ENCODE measurements at regions not wholly inside any gene's neighbourhood (a gene's known extent, or its start where the extent isn't known, plus 50 kb on each side); places are given as distances from the start of the nearest gene placed in this dataset.

DNA sequence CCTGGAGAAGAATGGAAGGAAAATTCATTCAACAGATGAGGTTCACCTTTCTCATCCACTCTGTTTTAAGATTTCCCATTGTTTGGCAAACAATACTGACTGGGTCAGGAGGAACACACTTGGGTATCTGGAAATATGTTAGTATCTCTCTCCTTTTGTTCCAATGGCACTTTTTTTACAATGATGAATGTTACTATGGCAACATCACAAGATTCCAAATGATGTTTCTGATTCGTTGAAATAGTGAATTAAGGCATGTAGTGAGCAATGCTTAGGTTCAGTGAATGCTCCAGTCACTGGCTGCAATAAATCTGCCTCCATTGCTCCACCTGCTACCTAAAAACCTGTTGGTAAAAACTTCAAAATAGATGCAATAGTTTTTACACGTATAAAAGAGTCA is 392.8 kb downstream of the DNAH5 start:
- Histone ChIP-seq H3K27me3 (replicated peaks in 1 of 2; ENCODE audit: control insufficient read depth in 2 of 2, extremely low read depth in 1 of 2, insufficient read depth in 2 of 2, low read length in 1 of 2) (no peaks in the 10 kb centered on the region), H3K9me3 (no peaks in the 10 kb centered on the region), H3K4me1 (ENCODE audit: control insufficient read depth in 1 of 2, extremely low read depth in 1 of 2, insufficient read depth in 2 of 2, low read length in 2 of 2) (no peaks in the 10 kb centered on the region), H3K36me3 (ENCODE audit: control insufficient read depth in 2 of 2, extremely low read depth in 1 of 2, insufficient read depth in 1 of 2, low read length in 1 of 2) (no peaks in the 10 kb centered on the region), H3K4me3 (ENCODE audit: control insufficient read depth in 1 of 2, extremely low read depth in 1 of 2, low read length in 1 of 2) (no peak overlapping the region), H3K27ac (ENCODE audit: low read length) (no peak overlapping the region)
- DNase-seq: no peak
- Mint-ChIP-seq H3K27me3 (no peaks in the 10 kb centered on the region), H3K9me3 (peaks cover 12 to 16% (median 15%) of the 10 kb centered on the region in 3 donors), H3K27ac (no peak overlapping the region), H3K4me3 (no peak overlapping the region), H3K36me3 (no peaks in the 10 kb centered on the region), H3K4me1 (no peaks in the 10 kb centered on the region)
- CTCF ChIA-PET: no interaction called here
- no peak for ATAC-seq (replicated peaks in 1 of 4)
- POLR2A ChIA-PET: no interaction called here
- no CpG with 5 or more reads among the region's 2 CpGs for WGBS (ENCODE audit: insufficient coverage)

DNA sequence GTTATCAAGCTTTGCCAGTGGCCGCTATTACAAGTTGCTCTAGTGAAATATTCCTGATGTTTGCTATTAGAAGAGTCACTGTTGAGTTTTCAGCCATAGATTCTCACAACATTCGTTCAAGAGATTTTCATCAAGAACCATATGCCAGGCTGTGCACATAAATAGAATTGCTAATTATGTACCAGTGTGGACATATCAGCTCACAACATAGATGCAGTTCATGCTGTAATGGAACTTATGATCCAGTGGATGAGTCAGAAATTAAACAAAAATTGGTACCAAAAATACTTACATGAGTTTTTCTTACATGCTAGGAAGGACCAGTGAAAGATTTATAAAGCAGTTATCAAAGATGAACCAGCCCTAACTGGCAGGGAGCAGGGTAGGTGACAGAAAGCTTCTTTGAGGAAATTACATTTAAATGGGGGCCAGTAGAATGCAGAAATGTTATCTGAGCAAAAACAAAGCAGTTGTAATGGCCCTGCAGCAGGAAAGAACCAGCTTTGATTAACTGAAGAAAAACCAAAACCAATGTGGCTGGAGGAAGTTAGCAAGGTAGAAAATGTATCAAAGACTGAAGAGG is 404.2 kb downstream of the DNAH5 start:
- Mint-ChIP-seq H3K27me3 (no peaks in the 10 kb centered on the region), H3K4me3 (no peak overlapping the region), H3K36me3 (no peaks in the 10 kb centered on the region), H3K27ac (no peak overlapping the region), H3K9me3 (peaks cover 9 to 19% (median 16%) of the 10 kb centered on the region in 3 donors), H3K4me1 (no peaks in the 10 kb centered on the region)
- H3K9me3 ChIP-seq: no peaks in the 10 kb centered on the region
- no CpG with 5 or more reads among the region's 2 CpGs for WGBS (ENCODE audit: insufficient coverage)
- ChIA-PET CTCF (no interaction called here), POLR2A (no interaction called here)
- ATAC-seq (replicated peaks in 1 of 4) (no peak), DNase-seq (no peak)
- no peak overlapping the region for H3K4me3 ChIP-seq (ENCODE audit: control insufficient read depth in 1 of 2, extremely low read depth in 1 of 2, low read length in 1 of 2)
- no peaks in the 10 kb centered on the region for H3K36me3 ChIP-seq (ENCODE audit: control insufficient read depth in 2 of 2, extremely low read depth in 1 of 2, insufficient read depth in 1 of 2, low read length in 1 of 2)
- H3K27ac ChIP-seq (ENCODE audit: low read length): no peak overlapping the region
- no peaks in the 10 kb centered on the region for H3K27me3 ChIP-seq (replicated peaks in 1 of 2; ENCODE audit: control insufficient read depth in 2 of 2, extremely low read depth in 1 of 2, insufficient read depth in 2 of 2, low read length in 1 of 2)
- H3K4me1 ChIP-seq (ENCODE audit: control insufficient read depth in 1 of 2, extremely low read depth in 1 of 2, insufficient read depth in 2 of 2, low read length in 2 of 2): no peaks in the 10 kb centered on the region

DNA sequence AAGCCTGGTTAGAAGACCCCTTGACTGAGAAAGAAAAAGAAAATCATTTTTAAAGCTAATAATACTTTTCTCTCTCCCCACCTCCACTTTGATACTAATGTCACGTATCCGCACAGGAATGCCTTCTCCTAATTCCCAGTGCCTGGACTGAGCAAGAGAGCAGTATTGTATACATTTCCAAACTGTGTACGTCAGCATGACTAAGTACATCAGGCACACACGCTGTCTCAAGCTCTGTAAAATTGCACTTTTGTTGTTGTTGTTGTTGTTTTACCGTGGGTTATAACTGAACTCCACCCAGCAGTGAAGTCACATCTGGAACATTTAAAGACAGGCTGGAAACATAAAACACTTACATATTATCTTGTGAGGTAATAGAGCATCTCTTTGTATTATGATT is 407.6 kb downstream of the DNAH5 start:
- H3K4me1 ChIP-seq (ENCODE audit: control insufficient read depth in 1 of 2, extremely low read depth in 1 of 2, insufficient read depth in 2 of 2, low read length in 2 of 2): no peaks in the 10 kb centered on the region
- Mint-ChIP-seq H3K4me1 (no peaks in the 10 kb centered on the region), H3K27me3 (no peaks in the 10 kb centered on the region), H3K4me3 (no peak overlapping the region), H3K9me3 (peaks cover 3 to 10% (median 3%) of the 10 kb centered on the region in 3 donors), H3K27ac (no peak overlapping the region), H3K36me3 (no peaks in the 10 kb centered on the region)
- no peak for ATAC-seq (replicated peaks in 1 of 4)
- no peak overlapping the region for H3K4me3 ChIP-seq (ENCODE audit: control insufficient read depth in 1 of 2, extremely low read depth in 1 of 2, low read length in 1 of 2)
- WGBS (ENCODE audit: insufficient coverage): no CpG with 5 or more reads among the region's 5 CpGs
- ChIA-PET POLR2A (no interaction called here), CTCF (interaction anchor here in 1 of 2 donors (0.6 kb wide), 1 partner anchor 13 kb away, joined by 3 read pairs; no protein-coding TSS in a partner anchor)
- no peak for DNase-seq
- no peaks in the 10 kb centered on the region for H3K36me3 ChIP-seq (ENCODE audit: control insufficient read depth in 2 of 2, extremely low read depth in 1 of 2, insufficient read depth in 1 of 2, low read length in 1 of 2)
- no peaks in the 10 kb centered on the region for H3K9me3 ChIP-seq
- H3K27ac ChIP-seq (ENCODE audit: low read length): no peak overlapping the region
- no peaks in the 10 kb centered on the region for H3K27me3 ChIP-seq (replicated peaks in 1 of 2; ENCODE audit: control insufficient read depth in 2 of 2, extremely low read depth in 1 of 2, insufficient read depth in 2 of 2, low read length in 1 of 2)

- 66% methylated on average over 2 of the region's 2 CpGs for WGBS (ENCODE audit: insufficient coverage)
- Histone ChIP-seq H3K27me3 (replicated peaks in 1 of 2; ENCODE audit: control insufficient read depth in 2 of 2, extremely low read depth in 1 of 2, insufficient read depth in 2 of 2, low read length in 1 of 2) (no peaks in the 10 kb centered on the region), H3K4me3 (ENCODE audit: control insufficient read depth in 1 of 2, extremely low read depth in 1 of 2, low read length in 1 of 2) (no peak overlapping the region), H3K4me1 (ENCODE audit: control insufficient read depth in 1 of 2, extremely low read depth in 1 of 2, insufficient read depth in 2 of 2, low read length in 2 of 2) (no peaks in the 10 kb centered on the region), H3K27ac (ENCODE audit: low read length) (no peak overlapping the region), H3K9me3 (no peaks in the 10 kb centered on the region), H3K36me3 (ENCODE audit: control insufficient read depth in 2 of 2, extremely low read depth in 1 of 2, insufficient read depth in 1 of 2, low read length in 1 of 2) (no peaks in the 10 kb centered on the region)
- ChIA-PET POLR2A (interaction anchor here in 1 of 2 donors (0.7 kb wide), 1 partner anchor 1964 kb away, joined by 3 read pairs; no protein-coding TSS in a partner anchor), CTCF (no interaction called here)
- H3K27ac Mint-ChIP-seq: no peak overlapping the region
- DNase-seq: no peak
- H3K9me3 Mint-ChIP-seq: peaks cover 3 to 9% (median 9%) of the 10 kb centered on the region in 3 donors
- no peaks in the 10 kb centered on the region for H3K36me3 Mint-ChIP-seq
- ATAC-seq (replicated peaks in 1 of 4): no peak
- no peak overlapping the region for H3K4me3 Mint-ChIP-seq
- no peaks in the 10 kb centered on the region for H3K4me1 Mint-ChIP-seq
- no peaks in the 10 kb centered on the region for H3K27me3 Mint-ChIP-seq
These were observed 410.7 kb downstream of the DNAH5 start for GRCh38 chr5:13533833-13534232.

- H3K4me1 ChIP-seq (ENCODE audit: control insufficient read depth in 1 of 2, extremely low read depth in 1 of 2, insufficient read depth in 2 of 2, low read length in 2 of 2): no peaks in the 10 kb centered on the region
- ATAC-seq (replicated peaks in 1 of 4) (no peak), DNase-seq (no peak)
- Mint-ChIP-seq H3K27ac (no peak overlapping the region), H3K36me3 (no peaks in the 10 kb centered on the region), H3K4me3 (no peak overlapping the region), H3K27me3 (no peaks in the 10 kb centered on the region), H3K4me1 (no peaks in the 10 kb centered on the region), H3K9me3 (peaks cover 2 to 15% (median 6%) of the 10 kb centered on the region in 3 donors)
- ChIA-PET POLR2A (no interaction called here), CTCF (no interaction called here)
- no peaks in the 10 kb centered on the region for H3K27me3 ChIP-seq (replicated peaks in 1 of 2; ENCODE audit: control insufficient read depth in 2 of 2, extremely low read depth in 1 of 2, insufficient read depth in 2 of 2, low read length in 1 of 2)
- no peak overlapping the region for H3K4me3 ChIP-seq (ENCODE audit: control insufficient read depth in 1 of 2, extremely low read depth in 1 of 2, low read length in 1 of 2)
- no peaks in the 10 kb centered on the region for H3K36me3 ChIP-seq (ENCODE audit: control insufficient read depth in 2 of 2, extremely low read depth in 1 of 2, insufficient read depth in 1 of 2, low read length in 1 of 2)
- WGBS (ENCODE audit: insufficient coverage): no CpG with 5 or more reads among the region's 1 CpG
- H3K9me3 ChIP-seq: no peaks in the 10 kb centered on the region
- no peak overlapping the region for H3K27ac ChIP-seq (ENCODE audit: low read length)
These were observed 415.2 kb downstream of the DNAH5 start for GRCh38 chr5:13529300-13529699.

- Histone ChIP-seq H3K4me3 (ENCODE audit: control insufficient read depth in 1 of 2, extremely low read depth in 1 of 2, low read length in 1 of 2) (no peak overlapping the region), H3K27ac (ENCODE audit: low read length) (no peak overlapping the region), H3K9me3 (no peaks in the 10 kb centered on the region), H3K4me1 (ENCODE audit: control insufficient read depth in 1 of 2, extremely low read depth in 1 of 2, insufficient read depth in 2 of 2, low read length in 2 of 2) (no peaks in the 10 kb centered on the region), H3K36me3 (ENCODE audit: control insufficient read depth in 2 of 2, extremely low read depth in 1 of 2, insufficient read depth in 1 of 2, low read length in 1 of 2) (no peaks in the 10 kb centered on the region), H3K27me3 (replicated peaks in 1 of 2; ENCODE audit: control insufficient read depth in 2 of 2, extremely low read depth in 1 of 2, insufficient read depth in 2 of 2, low read length in 1 of 2) (no peaks in the 10 kb centered on the region)
- DNase-seq: no peak
- no peaks in the 10 kb centered on the region for H3K27me3 Mint-ChIP-seq
- POLR2A ChIA-PET: no interaction called here
- ATAC-seq (replicated peaks in 1 of 4): no peak
- WGBS (ENCODE audit: insufficient coverage): 80% methylated on average over 1 of the region's 2 CpGs
- CTCF ChIA-PET: no interaction called here
- no peaks in the 10 kb centered on the region for H3K36me3 Mint-ChIP-seq
- H3K9me3 Mint-ChIP-seq: peaks cover 12 to 16% (median 13%) of the 10 kb centered on the region in 3 donors
- H3K27ac Mint-ChIP-seq: no peak overlapping the region
- no peaks in the 10 kb centered on the region for H3K4me1 Mint-ChIP-seq
- H3K4me3 Mint-ChIP-seq: no peak overlapping the region
These were observed 419.6 kb downstream of the DNAH5 start for GRCh38 chr5:13524936-13525335.

GRCh38 chr5:13519131-13519530 is 425.4 kb downstream of the DNAH5 start:
- H3K27ac Mint-ChIP-seq: no peak overlapping the region
- no peaks in the 10 kb centered on the region for H3K36me3 Mint-ChIP-seq
- H3K4me1 ChIP-seq (ENCODE audit: control insufficient read depth in 1 of 2, extremely low read depth in 1 of 2, insufficient read depth in 2 of 2, low read length in 2 of 2): no peaks in the 10 kb centered on the region
- POLR2A ChIA-PET: no interaction called here
- H3K27me3 ChIP-seq (replicated peaks in 1 of 2; ENCODE audit: control insufficient read depth in 2 of 2, extremely low read depth in 1 of 2, insufficient read depth in 2 of 2, low read length in 1 of 2): no peaks in the 10 kb centered on the region
- no peaks in the 10 kb centered on the region for H3K9me3 ChIP-seq
- no peak for DNase-seq
- H3K27ac ChIP-seq (ENCODE audit: low read length): no peak overlapping the region
- no peak overlapping the region for H3K4me3 Mint-ChIP-seq
- peaks cover 10 to 17% (median 12%) of the 10 kb centered on the region in 3 donors for H3K9me3 Mint-ChIP-seq
- CTCF ChIA-PET: interaction anchor here in 1 of 2 donors (0.6 kb wide), 1 partner anchor 10 kb away, joined by 3 read pairs; no protein-coding TSS in a partner anchor
- H3K4me3 ChIP-seq (ENCODE audit: control insufficient read depth in 1 of 2, extremely low read depth in 1 of 2, low read length in 1 of 2): no peak overlapping the region
- WGBS (ENCODE audit: insufficient coverage): no CpG with 5 or more reads among the region's 1 CpG
- H3K4me1 Mint-ChIP-seq: no peaks in the 10 kb centered on the region
- no peaks in the 10 kb centered on the region for H3K36me3 ChIP-seq (ENCODE audit: control insufficient read depth in 2 of 2, extremely low read depth in 1 of 2, insufficient read depth in 1 of 2, low read length in 1 of 2)
- ATAC-seq (replicated peaks in 1 of 4): no peak
- no peaks in the 10 kb centered on the region for H3K27me3 Mint-ChIP-seq
